ENCODE measurements at regions not wholly inside any gene's neighbourhood (a gene's known extent, or its start where the extent isn't known, plus 50 kb on each side); places are given as distances from the start of the nearest gene placed in this dataset.
A peak's percentile ranks its signal among the peaks of the same experiment; 100 is the strongest.

- no peak for DNase-seq
Measured at GRCh38 chr6:87935196-87935595, 112.4 kb upstream of the SPACA1 start.

GRCh38 chr6:87932361-87932760 lies 115.3 kb upstream of the SPACA1 start:
- no peak for DNase-seq

GRCh38 chr6:87929843-87930288 lies 117.8 kb upstream of the SPACA1 start:
- peak; percentile 75 for DNase-seq

- DNase-seq: no peak
Measured at GRCh38 chr6:87926687-87927086, 121.0 kb upstream of the SPACA1 start.

- DNase-seq: no peak
Measured at GRCh38 chr6:87926072-87926471, 121.6 kb upstream of the SPACA1 start.

GRCh38 chr6:87925373-87926060 lies 122.1 kb upstream of the SPACA1 start:
- DNase-seq: no peak

- no peak for DNase-seq
Measured at GRCh38 chr6:87923389-87924050, 124.1 kb upstream of the SPACA1 start.

GRCh38 chr6:87922947-87923330 lies 124.7 kb upstream of the SPACA1 start:
- no peak for DNase-seq

- no peak for DNase-seq
Measured at GRCh38 chr6:87922196-87922946, 125.3 kb upstream of the SPACA1 start.

GRCh38 chr6:87921034-87921433 lies 126.6 kb upstream of the SPACA1 start:
- DNase-seq: no peak

- no peak for DNase-seq
Measured at GRCh38 chr6:87920245-87920644, 127.4 kb upstream of the SPACA1 start.

- no peak for DNase-seq
Measured at GRCh38 chr6:87919416-87919815, 128.2 kb upstream of the SPACA1 start.

GRCh38 chr6:87919001-87919400 lies 128.6 kb upstream of the SPACA1 start:
- no peak for DNase-seq

- no peak for DNase-seq
Measured at GRCh38 chr6:87918461-87918941, 129.1 kb upstream of the SPACA1 start.

GRCh38 chr6:87917886-87918285 lies 129.8 kb upstream of the SPACA1 start:
- no peak for DNase-seq

GRCh38 chr6:87916446-87916845 lies 131.2 kb upstream of the SPACA1 start:
- no peak for DNase-seq

GRCh38 chr6:87914637-87915395 lies 132.8 kb upstream of the SPACA1 start:
- no peak for DNase-seq

GRCh38 chr6:87913974-87914373 lies 133.7 kb upstream of the SPACA1 start:
- DNase-seq: no peak

GRCh38 chr6:87912102-87912501 lies 135.5 kb upstream of the SPACA1 start:
- DNase-seq: no peak

GRCh38 chr6:87909849-87910248 lies 137.8 kb upstream of the SPACA1 start:
- DNase-seq: peak; percentile 87

GRCh38 chr6:87908978-87909811 lies 138.4 kb upstream of the SPACA1 start:
- DNase-seq: peak; percentile 27

GRCh38 chr6:87907521-87907920 lies 140.1 kb upstream of the SPACA1 start:
- DNase-seq: peak; percentile 92
